ENCODE measurements at regions not wholly inside any gene's neighbourhood (a gene's known extent, or its start where the extent isn't known, plus 50 kb on each side); places are given as distances from the start of the nearest gene placed in this dataset.

DNA sequence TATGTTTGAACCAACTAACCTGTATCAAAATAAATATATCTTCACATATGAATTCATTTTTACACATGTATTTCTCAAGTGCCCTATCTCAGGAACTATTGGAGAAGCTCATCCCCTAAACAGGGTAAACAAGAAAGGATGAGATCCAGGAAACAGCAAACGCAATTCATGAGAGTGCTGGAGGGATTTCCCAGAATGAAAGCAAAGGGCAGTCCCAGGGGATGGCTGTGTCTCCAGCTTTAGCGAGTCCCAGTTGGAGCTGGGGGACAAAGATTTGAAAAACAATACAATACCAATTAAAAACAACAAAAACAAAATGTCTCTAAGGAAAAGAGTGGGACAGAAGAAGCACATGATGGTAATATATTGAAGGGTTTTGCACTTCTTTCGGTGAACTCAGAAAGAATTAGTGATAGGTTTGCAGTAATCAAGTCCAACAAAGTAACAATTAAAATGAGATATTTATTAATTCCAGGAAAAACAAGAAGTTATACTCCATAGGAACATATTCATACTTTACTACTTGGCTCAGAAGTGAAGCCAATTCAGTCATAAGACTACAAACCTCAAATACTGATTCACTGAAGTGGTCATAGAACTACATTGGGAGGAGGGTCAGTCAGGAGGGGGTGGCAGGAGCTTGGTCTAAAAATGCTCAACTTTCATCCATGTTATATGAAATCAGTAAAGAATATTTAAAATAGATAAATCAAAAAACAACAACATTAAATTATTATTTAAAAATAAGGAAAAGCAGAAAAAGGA lies 73.1 kb upstream of the PDE1A start:
- ATAC-seq (no peak), DNase-seq (ENCODE audit: low read depth in 1 of 2, low spot score in 1 of 2) (no peak), FAIRE-seq (no peak)
- TF ChIP-seq EHF (CRISPR knock-in tag; IDR thresholded peaks at IDR 0.05) (no peak), FOSL2 (IDR thresholded peaks at IDR 0.05) (no peak), FOSL2 (CRISPR knock-in tag; IDR thresholded peaks at IDR 0.05) (no peak), BHLHE40 (IDR thresholded peaks at IDR 0.05; ENCODE audit: low read depth, low read length) (no peak), GATA3 (IDR thresholded peaks at IDR 0.05; ENCODE audit: borderline replicate concordance) (no peak), HDAC2 (IDR thresholded peaks at IDR 0.05) (no peak), JUN (IDR thresholded peaks at IDR 0.05) (no peak), FOSB (CRISPR knock-in tag; IDR thresholded peaks at IDR 0.05) (no peak), MAFK (IDR thresholded peaks at IDR 0.05; ENCODE audit: partially characterized antibody) (no peak), ZC3H11A (IDR thresholded peaks at IDR 0.05) (no peak), HOXA7 (CRISPR knock-in tag; IDR thresholded peaks at IDR 0.05) (no peak)
- TF ChIP-seq, protein P1, sequence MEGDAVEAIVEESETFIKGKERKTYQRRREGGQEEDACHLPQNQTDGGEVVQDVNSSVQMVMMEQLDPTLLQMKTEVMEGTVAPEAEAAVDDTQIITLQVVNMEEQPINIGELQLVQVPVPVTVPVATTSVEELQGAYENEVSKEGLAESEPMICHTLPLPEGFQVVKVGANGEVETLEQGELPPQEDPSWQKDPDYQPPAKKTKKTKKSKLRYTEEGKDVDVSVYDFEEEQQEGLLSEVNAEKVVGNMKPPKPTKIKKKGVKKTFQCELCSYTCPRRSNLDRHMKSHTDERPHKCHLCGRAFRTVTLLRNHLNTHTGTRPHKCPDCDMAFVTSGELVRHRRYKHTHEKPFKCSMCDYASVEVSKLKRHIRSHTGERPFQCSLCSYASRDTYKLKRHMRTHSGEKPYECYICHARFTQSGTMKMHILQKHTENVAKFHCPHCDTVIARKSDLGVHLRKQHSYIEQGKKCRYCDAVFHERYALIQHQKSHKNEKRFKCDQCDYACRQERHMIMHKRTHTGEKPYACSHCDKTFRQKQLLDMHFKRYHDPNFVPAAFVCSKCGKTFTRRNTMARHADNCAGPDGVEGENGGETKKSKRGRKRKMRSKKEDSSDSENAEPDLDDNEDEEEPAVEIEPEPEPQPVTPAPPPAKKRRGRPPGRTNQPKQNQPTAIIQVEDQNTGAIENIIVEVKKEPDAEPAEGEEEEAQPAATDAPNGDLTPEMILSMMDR (IDR thresholded peaks at IDR 0.05): no peak
- CTCF ChIA-PET: interaction anchor here (1.1 to 1.7 kb wide), 2 partner anchors 18 to 34 kb away, joined by 3 read pairs; no protein-coding TSS in a partner anchor
- no peak overlapping the region for H3K4me3 ChIP-seq
- H3K27ac ChIP-seq: no peak overlapping the region
- 47% methylated on average over 3 of the region's 3 CpGs for WGBS (ENCODE audit: missing lambda C conversion rate)
- no peaks in the 10 kb centered on the region for H3K9me3 ChIP-seq
- H3K4me1 ChIP-seq: no peaks in the 10 kb centered on the region
- H3K4me2 ChIP-seq: no peak overlapping the region
- POLR2A ChIA-PET: no interaction called here

DNA sequence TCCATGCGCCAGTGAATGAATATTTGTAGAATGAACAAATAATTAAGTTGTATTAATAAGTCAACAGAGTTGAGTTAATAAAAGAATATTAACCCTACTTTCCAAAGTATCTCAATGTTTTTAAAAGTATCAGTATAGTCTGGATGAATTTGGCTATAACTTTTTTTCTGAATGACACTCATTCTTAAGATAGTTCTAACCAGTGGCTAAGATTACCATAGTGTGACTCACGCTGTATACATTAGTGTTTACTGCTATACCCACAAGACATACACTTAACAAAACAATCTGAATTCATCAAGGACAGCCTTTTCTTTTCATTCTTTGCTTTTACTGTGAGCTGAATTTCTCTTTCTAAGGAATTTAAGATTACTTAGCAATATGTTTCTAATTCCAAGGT lies 77.0 kb upstream of the PDE1A start:
- H3K4me1 ChIP-seq: no peaks in the 10 kb centered on the region
- H3K27ac ChIP-seq: no peak overlapping the region
- no peak overlapping the region for H3K4me2 ChIP-seq
- ATAC-seq (no peak), DNase-seq (ENCODE audit: low read depth in 1 of 2, low spot score in 1 of 2) (no peak), FAIRE-seq (no peak)
- no peaks in the 10 kb centered on the region for H3K9me3 ChIP-seq
- CTCF ChIA-PET: no interaction called here
- POLR2A ChIA-PET: no interaction called here
- H3K4me3 ChIP-seq: no peak overlapping the region
- TF ChIP-seq EHF (CRISPR knock-in tag; IDR thresholded peaks at IDR 0.05) (no peak), SMC3 (IDR thresholded peaks at IDR 0.05) (no peak), CHD4 (IDR thresholded peaks at IDR 0.05; ENCODE audit: borderline replicate concordance) (no peak), MAFK (IDR thresholded peaks at IDR 0.05; ENCODE audit: partially characterized antibody) (no peak), RARB (CRISPR knock-in tag; IDR thresholded peaks at IDR 0.05) (no peak), JUN (IDR thresholded peaks at IDR 0.05) (no peak), GATA3 (IDR thresholded peaks at IDR 0.05; ENCODE audit: borderline replicate concordance) (no peak), EHMT2 (IDR thresholded peaks at IDR 0.05; ENCODE audit: low read depth) (no peak), NPAS2 (CRISPR knock-in tag; IDR thresholded peaks at IDR 0.05; ENCODE audit: borderline replicate concordance) (no peak), SREBF2 (IDR thresholded peaks at IDR 0.05) (no peak), EP300 (IDR thresholded peaks at IDR 0.05) (no peak), HOXB13 (CRISPR knock-in tag; IDR thresholded peaks at IDR 0.05; ENCODE audit: low read depth) (no peak)
- TF ChIP-seq, protein P2, sequence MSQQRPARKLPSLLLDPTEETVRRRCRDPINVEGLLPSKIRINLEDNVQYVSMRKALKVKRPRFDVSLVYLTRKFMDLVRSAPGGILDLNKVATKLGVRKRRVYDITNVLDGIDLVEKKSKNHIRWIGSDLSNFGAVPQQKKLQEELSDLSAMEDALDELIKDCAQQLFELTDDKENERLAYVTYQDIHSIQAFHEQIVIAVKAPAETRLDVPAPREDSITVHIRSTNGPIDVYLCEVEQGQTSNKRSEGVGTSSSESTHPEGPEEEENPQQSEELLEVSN (IDR thresholded peaks at IDR 0.05; ENCODE audit: borderline replicate concordance, low read depth): no peak
- TF ChIP-seq, protein P3, sequence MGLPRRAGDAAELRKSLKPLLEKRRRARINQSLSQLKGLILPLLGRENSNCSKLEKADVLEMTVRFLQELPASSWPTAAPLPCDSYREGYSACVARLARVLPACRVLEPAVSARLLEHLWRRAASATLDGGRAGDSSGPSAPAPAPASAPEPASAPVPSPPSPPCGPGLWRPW (IDR thresholded peaks at IDR 0.05): no peak
- WGBS (ENCODE audit: missing lambda C conversion rate): 68% methylated on average over 2 of the region's 2 CpGs

DNA sequence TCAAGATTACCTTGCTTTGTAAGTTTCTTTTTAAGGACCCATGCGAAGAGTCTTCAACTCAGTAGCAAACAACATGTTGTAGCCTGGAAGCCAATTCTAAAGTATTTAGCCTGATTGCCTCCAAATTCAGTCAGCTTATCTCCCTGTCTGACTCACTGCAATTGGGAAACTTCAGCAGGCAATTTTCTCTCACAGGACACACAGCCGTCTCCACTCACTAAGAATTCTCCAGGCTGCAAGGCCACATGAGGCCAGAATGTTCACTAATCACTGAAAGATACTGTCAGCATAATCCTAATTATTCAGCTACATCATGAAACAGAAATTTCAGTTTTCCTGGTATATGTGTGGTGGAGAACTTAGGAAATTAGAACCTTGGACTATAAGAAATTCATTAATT lies 78.1 kb upstream of the PDE1A start:
- H3K4me2 ChIP-seq: no peak overlapping the region
- ChIA-PET POLR2A (no interaction called here), CTCF (no interaction called here)
- no peak for FAIRE-seq
- TF ChIP-seq FOXS1 (CRISPR knock-in tag; IDR thresholded peaks at IDR 0.05): no peak
- WGBS (ENCODE audit: missing lambda C conversion rate): 80% methylated on average over 2 of the region's 2 CpGs
- ATAC-seq: no peak
- H3K4me1 ChIP-seq: no peaks in the 10 kb centered on the region
- H3K27ac ChIP-seq: no peak overlapping the region
- H3K9me3 ChIP-seq: no peaks in the 10 kb centered on the region
- DNase-seq (ENCODE audit: low read depth in 1 of 2, low spot score in 1 of 2): no peak
- H3K4me3 ChIP-seq: no peak overlapping the region
